DOHH2 (cell line): ENCODE measurements at regions not wholly inside any gene's neighbourhood (a gene's known extent, or its start where the extent isn't known, plus 50 kb on each side); places are given as distances from the start of the nearest gene placed in this dataset.

Experiments used
- EZH2phosphoT487 ChIP-seq: fragments of 200-600 bp; sonication (generic); IDR thresholded peaks from 2 replicates; pipeline ENCODE4 v1.6.1; 2017; ENCODE audit warnings: borderline replicate concordance, mild to moderate bottlenecking, antibody characterized with exemption, low read length, moderate library complexity, mixed read lengths
- TF ChIP-seq, protein P1 (sequence below): fragments of 200-600 bp; sonication (generic); IDR thresholded peaks from one replicate; pipeline ENCODE4 v1.5.1; 2014; ENCODE audit warnings: antibody characterized with exemption, mild to moderate bottlenecking, low read depth, low read length; ENCODE audit not compliant: poor library complexity, severe bottlenecking

- TF ChIP-seq, protein P1, sequence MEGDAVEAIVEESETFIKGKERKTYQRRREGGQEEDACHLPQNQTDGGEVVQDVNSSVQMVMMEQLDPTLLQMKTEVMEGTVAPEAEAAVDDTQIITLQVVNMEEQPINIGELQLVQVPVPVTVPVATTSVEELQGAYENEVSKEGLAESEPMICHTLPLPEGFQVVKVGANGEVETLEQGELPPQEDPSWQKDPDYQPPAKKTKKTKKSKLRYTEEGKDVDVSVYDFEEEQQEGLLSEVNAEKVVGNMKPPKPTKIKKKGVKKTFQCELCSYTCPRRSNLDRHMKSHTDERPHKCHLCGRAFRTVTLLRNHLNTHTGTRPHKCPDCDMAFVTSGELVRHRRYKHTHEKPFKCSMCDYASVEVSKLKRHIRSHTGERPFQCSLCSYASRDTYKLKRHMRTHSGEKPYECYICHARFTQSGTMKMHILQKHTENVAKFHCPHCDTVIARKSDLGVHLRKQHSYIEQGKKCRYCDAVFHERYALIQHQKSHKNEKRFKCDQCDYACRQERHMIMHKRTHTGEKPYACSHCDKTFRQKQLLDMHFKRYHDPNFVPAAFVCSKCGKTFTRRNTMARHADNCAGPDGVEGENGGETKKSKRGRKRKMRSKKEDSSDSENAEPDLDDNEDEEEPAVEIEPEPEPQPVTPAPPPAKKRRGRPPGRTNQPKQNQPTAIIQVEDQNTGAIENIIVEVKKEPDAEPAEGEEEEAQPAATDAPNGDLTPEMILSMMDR = no peak
- no peak for TF ChIP-seq EZH2phosphoT487
These were observed 263.3 kb downstream of the HS3ST3A1 start for GRCh38 chr17:13338421-13338820.
